NCI-H1417 treated with DMSO at 0.1 percent for 48 hours (cell line): ENCODE measurements at regions not wholly inside any gene's neighbourhood (a gene's known extent, or its start where the extent isn't known, plus 50 kb on each side); places are given as distances from the start of the nearest gene placed in this dataset.
"Not testable (repeated sequence)": the region's sequence is repeated elsewhere in the genome, so short reads cannot be mapped to it uniquely, and the experiment has no call there.

ENCODE experiments used
- DNase-seq: peaks from one replicate; lab custom pipeline; 2025; lab: John Stamatoyannopoulos, UW

DNA sequence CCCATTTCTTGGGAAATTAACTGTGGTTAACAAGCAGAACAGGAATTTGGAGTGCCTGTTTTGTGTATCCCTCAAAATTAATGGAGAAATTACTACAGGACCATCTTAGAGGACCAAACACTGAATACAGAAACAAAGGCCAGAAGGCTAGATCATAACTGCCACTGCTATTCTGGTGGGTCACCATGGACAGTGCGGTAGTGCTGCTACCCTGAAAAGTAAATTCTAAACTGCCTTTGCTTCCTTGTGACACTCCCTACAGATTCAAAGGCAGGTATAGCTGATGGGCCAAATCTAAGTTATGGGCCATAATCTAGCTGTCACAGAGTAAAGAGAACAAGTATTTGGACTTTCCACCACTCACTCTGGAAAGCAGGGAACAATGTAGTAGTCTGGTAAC lies 575.8 kb upstream of the ADGRB3 start:
- DNase-seq, result no peak

DNA sequence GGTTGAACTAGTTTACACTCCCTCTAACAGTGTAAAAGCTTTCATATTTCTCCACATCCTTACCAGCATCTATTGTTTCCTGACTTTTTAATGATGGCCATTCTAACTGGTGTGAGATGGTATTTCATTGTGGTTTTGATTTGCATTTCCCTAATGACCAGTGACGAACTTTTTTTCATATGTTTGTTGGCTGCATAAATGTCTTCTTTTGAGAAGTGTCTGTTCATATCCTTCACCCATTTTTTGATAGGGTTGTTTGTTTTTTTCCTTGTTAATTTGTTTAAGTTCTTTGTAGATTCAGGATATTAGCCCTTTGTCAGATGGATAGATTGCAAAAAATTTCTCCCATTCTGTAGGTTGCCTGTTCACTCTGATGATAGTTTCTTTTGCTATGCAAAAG lies 578.5 kb upstream of the ADGRB3 start:
- DNase-seq, result not testable (repeated sequence)

- no peak for DNase-seq
These were observed 580.3 kb upstream of the ADGRB3 start for GRCh38 chr6:68054756-68055155.

GRCh38 chr6:68053805-68054373 lies 581.2 kb upstream of the ADGRB3 start:
- no peak for DNase-seq

GRCh38 chr6:68052234-68052633 lies 582.8 kb upstream of the ADGRB3 start:
- no peak for DNase-seq

GRCh38 chr6:68049562-68049961 lies 585.5 kb upstream of the ADGRB3 start:
- no peak for DNase-seq

- no peak for DNase-seq
These were observed 588.3 kb upstream of the ADGRB3 start for GRCh38 chr6:68046756-68047155.

DNA sequence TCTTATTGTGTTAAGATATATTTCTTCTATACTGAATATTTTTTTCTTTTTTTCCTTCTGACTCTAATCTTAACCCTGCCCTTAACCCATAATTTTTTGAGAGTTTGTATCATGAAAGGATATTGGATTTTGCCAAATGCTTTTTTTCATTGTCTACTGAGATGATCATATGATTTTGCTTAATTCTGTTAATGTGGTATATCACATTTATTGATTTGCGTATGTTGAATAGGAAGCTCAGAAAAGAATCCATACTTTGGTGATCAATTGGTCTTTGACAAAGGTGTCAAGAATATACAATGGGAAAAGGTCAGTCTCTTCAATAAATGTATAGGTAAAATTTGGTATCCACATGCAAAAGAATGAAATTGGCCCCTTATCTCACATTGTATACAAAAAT lies 588.8 kb upstream of the ADGRB3 start:
- no peak for DNase-seq

DNA sequence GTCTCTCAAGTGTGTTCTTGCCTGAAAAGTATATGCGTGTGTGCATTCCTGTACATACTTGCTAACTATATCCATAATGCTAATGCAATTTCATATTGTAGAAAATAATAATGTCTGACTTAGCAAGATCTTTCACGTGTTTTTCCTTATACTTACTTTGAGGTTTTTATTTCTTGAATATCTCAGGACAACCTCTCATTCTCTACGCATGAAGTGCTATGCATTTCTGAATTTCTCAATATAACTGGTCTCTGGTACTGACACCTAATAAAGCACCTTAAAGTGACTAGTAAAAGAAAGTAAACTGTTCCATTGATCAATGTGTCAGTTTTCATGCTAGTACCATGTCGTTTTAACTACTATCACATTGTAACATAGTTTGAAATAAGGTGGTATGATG lies 589.9 kb upstream of the ADGRB3 start:
- no peak for DNase-seq

DNA sequence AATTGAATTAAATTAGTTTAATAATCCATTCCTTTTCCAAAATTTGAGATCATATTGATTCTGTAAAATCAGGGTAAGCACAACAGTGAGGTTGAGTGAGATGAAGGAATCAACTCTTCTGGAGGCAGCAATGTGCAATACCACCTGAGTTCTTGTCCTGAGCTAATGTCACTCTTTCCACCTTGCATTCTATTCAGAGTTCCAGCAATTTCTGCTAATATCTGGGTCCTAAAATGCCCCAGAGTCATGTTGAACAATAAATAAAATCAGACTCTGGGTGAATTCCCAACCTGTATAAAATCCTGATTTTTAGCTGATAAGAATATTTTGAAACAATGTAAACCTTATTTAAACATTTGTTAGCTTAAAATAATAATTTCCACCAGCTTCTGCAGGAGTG lies 590.8 kb upstream of the ADGRB3 start:
- no peak for DNase-seq

DNA sequence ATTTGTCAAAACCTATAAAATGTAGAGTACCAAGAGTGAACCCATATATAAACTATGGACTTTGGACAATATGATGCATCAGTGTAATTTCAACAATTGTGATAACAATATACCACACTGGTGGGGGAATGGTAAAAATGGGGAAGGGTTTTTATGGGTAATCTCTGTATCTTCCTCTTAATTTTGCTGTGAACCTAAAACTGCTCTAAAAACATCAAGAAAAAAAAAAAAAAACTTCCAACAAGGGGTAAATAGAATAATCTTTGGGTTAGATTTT lies 592.0 kb upstream of the ADGRB3 start:
- DNase-seq, result no peak

- no peak for DNase-seq
These were observed 592.6 kb upstream of the ADGRB3 start for GRCh38 chr6:68042339-68043121.

GRCh38 chr6:68040780-68041179 lies 594.3 kb upstream of the ADGRB3 start:
- DNase-seq, result no peak

DNA sequence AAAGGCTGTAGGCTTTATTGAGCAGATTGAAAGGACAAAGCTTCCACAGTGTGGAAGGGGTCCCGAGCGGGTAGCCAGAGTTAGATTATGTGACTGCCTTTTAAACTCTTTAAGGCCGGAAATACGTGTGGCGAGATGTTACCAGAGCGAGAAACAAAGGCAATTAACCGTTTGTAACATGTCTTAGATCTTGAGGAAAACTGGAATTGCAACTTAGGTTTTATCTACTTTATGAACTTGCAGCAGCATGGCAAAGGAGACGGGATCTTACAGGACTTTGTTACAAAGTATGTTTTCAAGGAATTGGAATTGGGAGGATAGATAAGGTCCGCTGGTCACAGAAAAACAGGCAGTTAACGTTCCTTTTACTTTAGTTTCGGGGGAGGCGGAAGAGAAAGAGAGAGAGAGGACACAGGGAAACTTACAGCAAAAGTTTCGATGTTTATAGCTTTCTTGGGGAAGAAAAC lies 594.7 kb upstream of the ADGRB3 start:
- DNase-seq, result no peak

GRCh38 chr6:68039641-68040311 lies 595.3 kb upstream of the ADGRB3 start:
- no peak for DNase-seq

DNA sequence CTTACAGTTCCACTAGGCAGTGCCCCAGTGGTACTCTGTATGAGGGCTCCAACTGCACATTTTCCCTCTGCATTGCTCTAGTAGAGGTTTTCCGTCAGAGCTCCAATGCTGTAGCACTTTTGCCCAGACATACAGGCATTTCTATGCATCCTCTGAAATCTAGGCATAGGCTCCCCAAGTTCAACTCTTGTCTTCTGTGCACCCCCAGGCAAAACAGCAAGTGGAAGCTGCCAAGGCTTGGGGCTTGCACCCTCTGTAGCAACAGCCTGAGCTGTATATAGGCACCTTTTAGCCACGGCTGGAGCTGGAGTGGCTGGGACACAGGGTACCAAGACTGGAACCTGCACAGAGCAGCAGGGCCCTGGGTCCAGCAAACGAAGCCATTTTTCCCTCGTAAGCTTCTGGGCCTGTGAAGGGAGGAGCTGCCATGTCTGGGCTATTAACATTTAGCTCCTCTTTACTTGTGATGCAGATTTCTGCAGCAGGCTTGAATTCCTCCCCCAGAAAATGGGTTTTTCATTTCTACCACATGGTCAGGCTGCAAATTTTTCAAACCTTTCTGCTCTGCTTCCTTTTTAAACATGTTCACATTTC lies 596.2 kb upstream of the ADGRB3 start:
- no peak for DNase-seq

DNA sequence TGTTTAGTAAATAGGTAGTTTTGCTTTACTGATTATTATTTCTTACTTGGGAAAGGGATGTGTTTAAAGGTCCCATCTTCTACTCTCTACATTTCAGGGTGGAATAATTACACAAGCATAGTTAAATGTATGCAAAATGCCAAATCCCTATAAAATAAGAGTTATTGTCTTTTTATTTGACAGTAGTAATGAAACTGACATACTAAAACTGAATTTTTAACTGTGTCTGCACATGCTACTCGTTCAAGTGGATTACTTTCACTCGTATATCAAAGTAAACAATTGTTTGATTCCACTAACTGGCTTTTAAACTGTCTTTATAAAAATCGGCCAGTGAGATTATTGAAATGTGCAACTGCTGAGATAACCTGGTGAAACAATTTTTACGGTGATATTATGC lies 602.9 kb upstream of the ADGRB3 start:
- no peak for DNase-seq

- DNase-seq, result no peak
These were observed 604.0 kb upstream of the ADGRB3 start for GRCh38 chr6:68031054-68031453.

GRCh38 chr6:68026483-68026882 lies 608.6 kb upstream of the ADGRB3 start:
- DNase-seq, result no peak

GRCh38 chr6:68025764-68026163 lies 609.3 kb upstream of the ADGRB3 start:
- no peak for DNase-seq

DNA sequence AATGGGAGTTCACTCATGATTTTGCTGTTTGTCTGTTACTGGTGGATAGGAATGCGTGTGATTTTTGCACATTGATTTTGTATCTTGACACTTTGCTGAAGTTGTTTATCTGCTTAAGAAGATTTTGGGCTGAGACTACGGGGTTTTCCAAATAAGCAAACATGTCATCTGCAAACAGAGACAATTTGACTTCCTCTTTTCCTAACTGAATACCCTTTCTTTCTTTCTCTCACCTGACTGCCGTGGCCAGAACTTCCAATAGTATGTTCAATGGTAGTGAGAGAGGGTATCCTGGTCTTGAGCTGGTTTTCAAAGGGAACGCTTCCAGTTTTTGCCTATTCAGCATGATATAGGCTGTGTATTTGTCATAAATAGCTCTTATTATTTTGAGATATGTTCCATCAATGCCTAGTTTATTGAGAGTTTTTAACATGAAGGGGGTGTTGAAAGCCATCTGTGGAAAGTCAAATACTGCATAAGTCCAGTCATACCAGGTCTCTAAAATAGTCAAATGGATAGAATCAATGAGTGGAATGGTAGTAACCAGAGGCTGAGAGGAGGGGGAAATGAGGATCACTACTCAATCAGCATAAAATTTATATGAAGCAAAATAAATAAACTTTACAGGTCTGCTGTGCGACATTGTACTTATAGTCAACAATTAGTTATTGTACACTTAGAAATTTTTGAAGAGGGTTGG lies 610.4 kb upstream of the ADGRB3 start:
- DNase-seq, result no peak

- DNase-seq, result not testable (repeated sequence)
These were observed 612.1 kb upstream of the ADGRB3 start for GRCh38 chr6:68022968-68023367.
